Right lobe of liver (tissue), 4 donors: ENCODE measurements at regions not wholly inside any gene's neighbourhood (a gene's known extent, or its start where the extent isn't known, plus 50 kb on each side); places are given as distances from the start of the nearest gene placed in this dataset.

ENCODE experiments used
- CTCF ChIP-seq, 4 donors: fragments of 200-600 bp in 3 of 4; fragments of 450-650 bp in 1 of 4; IDR thresholded peaks; one replicate each; pipeline versions ENCODE4 v1.5.1 to v1.8.0; 2016 to 2022; ENCODE audit warnings: antibody characterized with exemption in 4 of 4, mild to moderate bottlenecking in 2 of 4
- POLR2A ChIP-seq: fragments of 450-650 bp; IDR thresholded peaks from one replicate; pipeline ENCODE4 v1.6.1; 2017; ENCODE audit warnings: antibody characterized with exemption, mild to moderate bottlenecking
- donor health status: DM: no; HTN: no; CAD: no.
- donor health status: DM: no; HTN: no; CAD: no.
- donor health status: DM: no; HTN: yes; CAD: no.

DNA sequence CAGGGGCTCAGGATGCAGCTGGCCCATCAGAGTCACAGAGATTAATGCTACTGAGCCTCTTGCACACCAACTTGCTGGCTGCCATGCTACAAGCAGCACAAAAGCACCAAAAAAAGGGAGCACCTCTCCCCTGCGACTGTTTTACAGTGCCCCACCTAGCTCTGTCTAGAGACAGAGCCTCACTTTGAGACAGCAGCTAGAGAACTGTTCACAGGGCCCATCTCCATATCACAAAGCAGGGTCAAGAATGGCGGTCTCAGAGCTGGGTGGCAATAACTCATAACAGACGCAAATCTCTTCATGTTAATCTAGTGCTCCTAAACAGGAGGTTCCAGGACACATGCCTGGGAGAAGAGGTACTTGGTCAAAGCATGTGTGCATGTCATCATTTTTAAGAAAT is 953.0 kb downstream of the DCDC2C start:
- TF ChIP-seq CTCF (IDR thresholded peaks at IDR 0.05) (no peak), POLR2A (no peak)
